ENCODE measurements at regions not wholly inside any gene's neighbourhood (a gene's known extent, or its start where the extent isn't known, plus 50 kb on each side); places are given as distances from the start of the nearest gene placed in this dataset.

DNA sequence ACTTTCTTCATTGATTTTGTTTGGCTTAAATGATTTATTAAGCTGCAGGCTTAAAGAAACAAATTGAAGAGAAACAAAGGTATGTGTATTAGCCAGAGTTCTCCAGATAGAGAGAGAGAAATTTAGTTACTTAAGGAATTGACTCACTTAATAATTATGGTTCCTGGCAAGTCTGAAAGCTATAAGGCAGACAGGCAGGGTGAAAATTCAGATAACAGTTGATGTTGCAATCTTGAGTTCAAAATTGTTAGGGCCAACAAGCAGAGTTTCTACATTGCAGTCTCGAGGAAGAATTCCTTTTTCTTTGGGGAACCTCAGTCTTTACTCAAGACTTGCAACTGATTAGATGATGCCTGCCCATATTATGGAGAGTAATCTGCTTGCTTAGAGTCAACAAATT is 593.5 kb downstream of the ADCYAP1 start:
- Histone ChIP-seq H3K79me2 (ENCODE audit: control insufficient read depth, insufficient read depth, low read length, poor library complexity) (no peaks in the 10 kb centered on the region), H3K4me1 (ENCODE audit: control insufficient read depth in 1 of 2, insufficient read depth in 2 of 2, low read length in 2 of 2) (no peaks in the 10 kb centered on the region)
- no CpG with 5 or more reads among the region's 1 CpG for WGBS (ENCODE audit: extremely low coverage, insufficient coverage, insufficient read length)

DNA sequence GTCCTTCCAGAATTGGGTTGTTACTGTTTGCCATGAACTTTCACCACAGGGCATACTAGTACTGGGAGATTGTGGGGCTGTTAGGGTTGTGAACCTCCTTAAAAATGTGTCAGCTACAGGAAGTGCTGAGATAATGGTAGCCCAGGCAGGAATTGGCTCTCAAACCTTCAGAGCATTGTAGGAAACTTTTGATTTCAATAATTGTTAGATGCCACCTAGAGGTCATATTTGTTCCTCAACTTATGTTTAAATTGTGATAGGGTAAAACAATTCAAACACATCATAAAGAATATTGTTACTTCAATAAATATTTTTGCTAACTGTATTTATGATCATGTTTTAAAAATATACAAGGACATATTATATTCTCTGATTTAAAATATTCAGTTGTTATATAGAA is 594.6 kb downstream of the ADCYAP1 start:
- H3K27me3 ChIP-seq (ENCODE audit: insufficient read depth, low read length) = no peaks in the 10 kb centered on the region
- no peak overlapping the region for H3K27ac ChIP-seq (ENCODE audit: low read depth, low read length)
- H3K79me1 ChIP-seq (ENCODE audit: low read length) = no peaks in the 10 kb centered on the region
- DNase-seq = peak in 1 of 2 donors; percentile 18
- H3K4me1 ChIP-seq (ENCODE audit: control insufficient read depth in 1 of 2, insufficient read depth in 2 of 2, low read length in 2 of 2) = no peaks in the 10 kb centered on the region
- H3K4me3 ChIP-seq (ENCODE audit: low read depth, low read length) = no peak overlapping the region
- no peak overlapping the region for H2BK120ac ChIP-seq (ENCODE audit: insufficient read depth, low read length, poor library complexity)
- no peak overlapping the region for H3K18ac ChIP-seq (ENCODE audit: low read length)
- H3K79me2 ChIP-seq (ENCODE audit: control insufficient read depth, insufficient read depth, low read length, poor library complexity) = no peaks in the 10 kb centered on the region
- H3K4ac ChIP-seq (ENCODE audit: low read depth, low read length) = no peak overlapping the region
- H2BK12ac ChIP-seq (ENCODE audit: low read length) = no peak overlapping the region
- H2AK5ac ChIP-seq (ENCODE audit: low read length) = no peak overlapping the region
- H3K36me3 ChIP-seq (ENCODE audit: control insufficient read depth in 1 of 2, insufficient read depth in 2 of 2, low read length in 2 of 2) = no peaks in the 10 kb centered on the region
- H2BK5ac ChIP-seq (ENCODE audit: low read depth, low read length, poor library complexity) = no peak overlapping the region
- no peak overlapping the region for H3K23ac ChIP-seq (ENCODE audit: low read length)
- no peak overlapping the region for H3K4me2 ChIP-seq (ENCODE audit: low read length)
- H3K9ac ChIP-seq (ENCODE audit: low read length) = no peak overlapping the region
- H2AFZ ChIP-seq (ENCODE audit: insufficient read depth, low read length, poor library complexity) = no peak overlapping the region
- H4K12ac ChIP-seq (ENCODE audit: low read depth, low read length) = no peak overlapping the region
- H3K9me3 ChIP-seq (ENCODE audit: insufficient read depth, low read depth, low read length) = peaks cover 2% of the 10 kb centered on the region
- H3K14ac ChIP-seq (ENCODE audit: low read length) = no peak overlapping the region
- no peak overlapping the region for H4K91ac ChIP-seq (ENCODE audit: low read depth, low read length)
- H4K8ac ChIP-seq (ENCODE audit: low read depth, low read length) = no peak overlapping the region

More for the DNA sequence above, 593.5 kb downstream of the ADCYAP1 start:
- no peak overlapping the region for H2BK5ac ChIP-seq (ENCODE audit: low read depth, low read length, poor library complexity)
- H3K27ac ChIP-seq (ENCODE audit: low read depth, low read length) = no peak overlapping the region
- no peak overlapping the region for H3K9ac ChIP-seq (ENCODE audit: low read length)
- no peak overlapping the region for H2AFZ ChIP-seq (ENCODE audit: insufficient read depth, low read length, poor library complexity)
- H4K8ac ChIP-seq (ENCODE audit: low read depth, low read length) = no peak overlapping the region
- no peaks in the 10 kb centered on the region for H3K27me3 ChIP-seq (ENCODE audit: insufficient read depth, low read length)
- no peak overlapping the region for H4K12ac ChIP-seq (ENCODE audit: low read depth, low read length)
- DNase-seq = no peak
- H3K4me3 ChIP-seq (ENCODE audit: low read depth, low read length) = no peak overlapping the region
- H3K18ac ChIP-seq (ENCODE audit: low read length) = no peak overlapping the region
- H2BK120ac ChIP-seq (ENCODE audit: insufficient read depth, low read length, poor library complexity) = no peak overlapping the region
- H3K9me3 ChIP-seq (ENCODE audit: insufficient read depth, low read depth, low read length) = peaks cover 2% of the 10 kb centered on the region
- H3K4ac ChIP-seq (ENCODE audit: low read depth, low read length) = no peak overlapping the region
- H3K79me1 ChIP-seq (ENCODE audit: low read length) = no peaks in the 10 kb centered on the region
- H3K36me3 ChIP-seq (ENCODE audit: control insufficient read depth in 1 of 2, insufficient read depth in 2 of 2, low read length in 2 of 2) = no peaks in the 10 kb centered on the region
- H4K91ac ChIP-seq (ENCODE audit: low read depth, low read length) = no peak overlapping the region
- H2BK12ac ChIP-seq (ENCODE audit: low read length) = no peak overlapping the region
- no peak overlapping the region for H3K14ac ChIP-seq (ENCODE audit: low read length)
- no peak overlapping the region for H2AK5ac ChIP-seq (ENCODE audit: low read length)
- no peak overlapping the region for H3K23ac ChIP-seq (ENCODE audit: low read length)
- H3K4me2 ChIP-seq (ENCODE audit: low read length) = no peak overlapping the region

DNA sequence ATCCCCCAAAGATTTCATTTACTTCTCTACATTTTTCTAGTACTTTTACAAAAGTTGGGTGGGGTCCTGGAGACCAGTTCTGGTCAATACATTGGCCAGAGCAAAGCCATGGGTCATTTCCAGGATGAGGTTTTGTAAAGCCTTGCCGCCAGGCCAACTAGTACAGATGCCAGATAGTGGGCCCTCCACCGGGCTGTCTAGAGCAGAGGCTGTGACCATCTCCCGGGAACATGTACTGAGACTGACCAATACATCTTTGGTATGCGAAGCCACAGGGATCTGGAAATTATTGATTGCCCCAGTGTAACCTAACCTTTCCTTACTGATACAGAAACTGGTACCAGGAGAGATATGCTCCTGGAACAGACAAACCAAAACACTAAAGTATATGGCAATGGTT is 599.2 kb downstream of the ADCYAP1 start:
- H2BK12ac ChIP-seq (ENCODE audit: low read length) = no peak overlapping the region

DNA sequence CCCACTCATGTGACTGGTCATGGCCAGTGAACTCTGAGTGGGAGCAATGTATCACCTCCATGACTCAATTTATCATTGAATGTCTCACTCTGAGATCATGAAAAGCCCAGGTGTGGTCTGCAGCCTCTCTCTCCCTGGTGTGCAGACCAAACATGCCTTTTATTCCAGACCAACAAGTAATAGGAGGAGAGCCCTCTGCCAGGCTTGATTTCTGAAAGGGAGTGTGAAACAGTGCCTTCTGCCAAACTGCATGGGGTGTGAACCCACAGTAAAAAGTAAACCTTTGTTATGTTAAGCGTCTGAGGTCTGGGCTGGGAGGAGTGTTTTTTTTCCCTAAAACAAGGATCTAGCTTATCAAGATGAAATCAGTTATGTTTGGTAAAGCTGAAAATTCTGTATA is 601.2 kb downstream of the ADCYAP1 start:
- no peaks in the 10 kb centered on the region for H3K4me1 ChIP-seq (ENCODE audit: control insufficient read depth in 1 of 2, insufficient read depth in 2 of 2, low read length in 2 of 2)
- H2BK120ac ChIP-seq (ENCODE audit: insufficient read depth, low read length, poor library complexity) = no peak overlapping the region
- H3K23ac ChIP-seq (ENCODE audit: low read length) = no peak overlapping the region
- no peaks in the 10 kb centered on the region for H3K27me3 ChIP-seq (ENCODE audit: insufficient read depth, low read length)
- no peak overlapping the region for H2BK5ac ChIP-seq (ENCODE audit: low read depth, low read length, poor library complexity)
- no peak for DNase-seq
- no peaks in the 10 kb centered on the region for H3K36me3 ChIP-seq (ENCODE audit: control insufficient read depth in 1 of 2, insufficient read depth in 2 of 2, low read length in 2 of 2)
- H2AK5ac ChIP-seq (ENCODE audit: low read length) = no peak overlapping the region
- no CpG with 5 or more reads among the region's 1 CpG for WGBS (ENCODE audit: extremely low coverage, insufficient coverage, insufficient read length)
- no peak overlapping the region for H3K4me2 ChIP-seq (ENCODE audit: low read length)
- no peak overlapping the region for H3K4me3 ChIP-seq (ENCODE audit: low read depth, low read length)
- no peak overlapping the region for H3K27ac ChIP-seq (ENCODE audit: low read depth, low read length)
- H3K9ac ChIP-seq (ENCODE audit: low read length) = no peak overlapping the region
- H3K4ac ChIP-seq (ENCODE audit: low read depth, low read length) = no peak overlapping the region
- H3K14ac ChIP-seq (ENCODE audit: low read length) = no peak overlapping the region
- no peak overlapping the region for H4K91ac ChIP-seq (ENCODE audit: low read depth, low read length)
- no peak overlapping the region for H3K18ac ChIP-seq (ENCODE audit: low read length)
- no peak overlapping the region for H2BK12ac ChIP-seq (ENCODE audit: low read length)
- no peaks in the 10 kb centered on the region for H3K79me1 ChIP-seq (ENCODE audit: low read length)
- H4K12ac ChIP-seq (ENCODE audit: low read depth, low read length) = no peak overlapping the region
- no peak overlapping the region for H2AFZ ChIP-seq (ENCODE audit: insufficient read depth, low read length, poor library complexity)
- no peaks in the 10 kb centered on the region for H3K79me2 ChIP-seq (ENCODE audit: control insufficient read depth, insufficient read depth, low read length, poor library complexity)
- no peaks in the 10 kb centered on the region for H3K9me3 ChIP-seq (ENCODE audit: insufficient read depth, low read depth, low read length)
- no peak overlapping the region for H4K8ac ChIP-seq (ENCODE audit: low read depth, low read length)

More for the DNA sequence above, 599.2 kb downstream of the ADCYAP1 start:
- no peaks in the 10 kb centered on the region for H3K79me2 ChIP-seq (ENCODE audit: control insufficient read depth, insufficient read depth, low read length, poor library complexity)
- no peak overlapping the region for H3K14ac ChIP-seq (ENCODE audit: low read length)
- H3K27ac ChIP-seq (ENCODE audit: low read depth, low read length) = no peak overlapping the region
- H2AFZ ChIP-seq (ENCODE audit: insufficient read depth, low read length, poor library complexity) = no peak overlapping the region
- no peak overlapping the region for H3K23ac ChIP-seq (ENCODE audit: low read length)
- no peak overlapping the region for H4K8ac ChIP-seq (ENCODE audit: low read depth, low read length)
- no peak for DNase-seq
- no peak overlapping the region for H3K4ac ChIP-seq (ENCODE audit: low read depth, low read length)
- no peak overlapping the region for H2AK5ac ChIP-seq (ENCODE audit: low read length)
- no peak overlapping the region for H4K12ac ChIP-seq (ENCODE audit: low read depth, low read length)
- H3K79me1 ChIP-seq (ENCODE audit: low read length) = no peaks in the 10 kb centered on the region
- H3K36me3 ChIP-seq (ENCODE audit: control insufficient read depth in 1 of 2, insufficient read depth in 2 of 2, low read length in 2 of 2) = no peaks in the 10 kb centered on the region
- H3K27me3 ChIP-seq (ENCODE audit: insufficient read depth, low read length) = no peaks in the 10 kb centered on the region
- no peak overlapping the region for H3K4me3 ChIP-seq (ENCODE audit: low read depth, low read length)
- no peak overlapping the region for H3K18ac ChIP-seq (ENCODE audit: low read length)
- H3K4me1 ChIP-seq (ENCODE audit: control insufficient read depth in 1 of 2, insufficient read depth in 2 of 2, low read length in 2 of 2) = no peaks in the 10 kb centered on the region
- no peak overlapping the region for H2BK120ac ChIP-seq (ENCODE audit: insufficient read depth, low read length, poor library complexity)
- no CpG with 5 or more reads among the region's 4 CpGs for WGBS (ENCODE audit: extremely low coverage, insufficient coverage, insufficient read length)
- H3K4me2 ChIP-seq (ENCODE audit: low read length) = no peak overlapping the region
- peak overlapping the region; percentile 58 for H3K9ac ChIP-seq (ENCODE audit: low read length)
- no peak overlapping the region for H4K91ac ChIP-seq (ENCODE audit: low read depth, low read length)
- H2BK5ac ChIP-seq (ENCODE audit: low read depth, low read length, poor library complexity) = no peak overlapping the region
- no peaks in the 10 kb centered on the region for H3K9me3 ChIP-seq (ENCODE audit: insufficient read depth, low read depth, low read length)

Measured in trophoblast cell (in vitro differentiated cells and primary cell).